Neural progenitor cell (in vitro differentiated cells): ENCODE measurements at regions not wholly inside any gene's neighbourhood (a gene's known extent, or its start where the extent isn't known, plus 50 kb on each side); places are given as distances from the start of the nearest gene placed in this dataset.

Source experiments
- DNase-seq: peaks from one replicate; pipeline ENCODE4 v3.0.0-alpha.2; 2016; ENCODE audit warnings: low spot score
- H2AFZ ChIP-seq: fragments of 200-600 bp; sonication (generic); replicated peaks from 2 replicates; pipeline ENCODE4 v1.6.1; 2016; ENCODE audit warnings: antibody characterized with exemption
- H3F3A ChIP-seq: fragments of 200-600 bp; sonication (generic); 2 replicates; pipeline ENCODE4 v1.6.1; 2016; ENCODE audit warnings: antibody characterized with exemption, low read depth
- H3K27ac ChIP-seq: fragments of 200-600 bp; sonication (generic); 2 replicates; pipeline ENCODE4 v1.5.1; 2016; ENCODE audit warnings: mild to moderate bottlenecking
- H3K27me3 ChIP-seq: fragments of 200-600 bp; sonication (generic); 2 replicates; pipeline ENCODE4 v1.6.1; 2016; ENCODE audit warnings: mild to moderate bottlenecking, moderate library complexity
- H3K36me3 ChIP-seq: fragments of 200-600 bp; sonication (generic); 2 replicates; pipeline ENCODE4 v1.5.1; 2016
- H3K4me1 ChIP-seq: fragments of 200-600 bp; sonication (generic); 2 replicates; pipeline ENCODE4 v1.6.1; 2016; ENCODE audit warnings: mixed run types
- H3K4me2 ChIP-seq: fragments of 200-600 bp; sonication (generic); 2 replicates; pipeline ENCODE4 v1.6.1; 2016
- H3K4me3 ChIP-seq: fragments of 200-600 bp; sonication (generic); 2 replicates; pipeline ENCODE4 v1.5.1; 2016
- H3K79me2 ChIP-seq: fragments of 200-600 bp; sonication (generic); 2 replicates; pipeline ENCODE4 v1.6.1; 2016; ENCODE audit warnings: low read depth
- H3K9ac ChIP-seq: fragments of 200-600 bp; sonication (generic); 2 replicates; pipeline ENCODE4 v1.6.1; 2016
- H3K9me3 ChIP-seq: fragments of 200-600 bp; sonication (generic); 2 replicates; pipeline ENCODE4 v1.5.1; 2016; ENCODE audit warnings: low read depth
- H4K20me1 ChIP-seq: fragments of 200-600 bp; sonication (generic); 2 replicates; pipeline ENCODE4 v1.6.1; 2016; ENCODE audit warnings: low read depth
- H3K27ac Mint-ChIP-seq: 3 replicates; pipeline ENCODE4 v1.8.0; 2021; ENCODE audit warnings: mixed read lengths
- H3K27me3 Mint-ChIP-seq: 2 replicates; pipeline ENCODE4 v1.8.0; 2022; ENCODE audit warnings: low read depth, mild to moderate bottlenecking, inconsistent platforms, moderate library complexity, mixed read lengths; ENCODE audit not compliant: insufficient read depth
- H3K36me3 Mint-ChIP-seq: 3 replicates; pipeline ENCODE4 v1.8.0; 2021; ENCODE audit warnings: mixed read lengths
- H3K4me1 Mint-ChIP-seq: 3 replicates; pipeline ENCODE4 v1.8.0; 2021; ENCODE audit warnings: mixed read lengths
- H3K4me3 Mint-ChIP-seq: 3 replicates; pipeline ENCODE4 v1.8.0; 2021; ENCODE audit warnings: mild to moderate bottlenecking, moderate library complexity, mixed read lengths
- H3K9me3 Mint-ChIP-seq: 3 replicates; pipeline ENCODE4 v1.8.0; 2020; ENCODE audit warnings: mixed read lengths
- CTCF ChIP-seq: fragments of 200-600 bp; sonication (generic); IDR thresholded peaks from 2 replicates; pipeline ENCODE4 v1.5.1; 2017; ENCODE audit warnings: antibody characterized with exemption, mild to moderate bottlenecking
- EZH2 ChIP-seq: fragments of 200-600 bp; sonication (generic); IDR thresholded peaks from 2 replicates; pipeline ENCODE4 v1.6.1; 2017; ENCODE audit warnings: antibody characterized with exemption, mild to moderate bottlenecking, moderate library complexity
- EZH2phosphoT487 ChIP-seq: fragments of 200-600 bp; sonication (generic); IDR thresholded peaks from 2 replicates; pipeline ENCODE4 v1.6.1; 2017; ENCODE audit warnings: antibody characterized with exemption

- no peaks in the 10 kb centered on the region for H3K4me1 ChIP-seq
- no peaks in the 10 kb centered on the region for H3K27me3 ChIP-seq
- H3K9ac ChIP-seq, result no peak overlapping the region
- peaks cover 4% of the 10 kb centered on the region for H3K9me3 ChIP-seq
- no peaks in the 10 kb centered on the region for H3K4me1 Mint-ChIP-seq
- no peak overlapping the region for H3K4me3 Mint-ChIP-seq
- no peaks in the 10 kb centered on the region for H4K20me1 ChIP-seq
- no peak overlapping the region for H2AFZ ChIP-seq
- H3K36me3 ChIP-seq, result peaks cover 5% of the 10 kb centered on the region
- TF ChIP-seq CTCF (no peak), EZH2phosphoT487 (no peak), EZH2 (no peak)
- no peaks in the 10 kb centered on the region for H3F3A ChIP-seq
- H3K27ac Mint-ChIP-seq, result no peak overlapping the region
- DNase-seq, result no peak
- H3K27ac ChIP-seq, result no peak overlapping the region
- H3K27me3 Mint-ChIP-seq, result peaks cover 2% of the 10 kb centered on the region
- peaks cover 2% of the 10 kb centered on the region for H3K9me3 Mint-ChIP-seq
- H3K79me2 ChIP-seq, result no peaks in the 10 kb centered on the region
- no peak overlapping the region for H3K4me3 ChIP-seq
- no peak overlapping the region for H3K4me2 ChIP-seq
- H3K36me3 Mint-ChIP-seq, result no peaks in the 10 kb centered on the region
Measured at GRCh38 chr3:176759815-176760506, 437.3 kb downstream of the TBL1XR1 start.

- no peaks in the 10 kb centered on the region for H3K36me3 Mint-ChIP-seq
- H3K36me3 ChIP-seq, result no peaks in the 10 kb centered on the region
- H3K27me3 Mint-ChIP-seq, result peaks cover 2% of the 10 kb centered on the region
- no peak overlapping the region for H2AFZ ChIP-seq
- H4K20me1 ChIP-seq, result no peaks in the 10 kb centered on the region
- no peaks in the 10 kb centered on the region for H3K9me3 Mint-ChIP-seq
- no peak overlapping the region for H3K4me2 ChIP-seq
- no peak for TF ChIP-seq EZH2phosphoT487
- no peak for TF ChIP-seq EZH2
- TF ChIP-seq CTCF, result no peak
- no peaks in the 10 kb centered on the region for H3K4me1 ChIP-seq
- no peak overlapping the region for H3K4me3 ChIP-seq
- H3K4me1 Mint-ChIP-seq, result no peaks in the 10 kb centered on the region
- no peaks in the 10 kb centered on the region for H3K27me3 ChIP-seq
- no peak overlapping the region for H3K27ac ChIP-seq
- no peak overlapping the region for H3K27ac Mint-ChIP-seq
- no peaks in the 10 kb centered on the region for H3F3A ChIP-seq
- H3K4me3 Mint-ChIP-seq, result no peak overlapping the region
- no peak for DNase-seq
- H3K9ac ChIP-seq, result no peak overlapping the region
- no peaks in the 10 kb centered on the region for H3K9me3 ChIP-seq
- no peaks in the 10 kb centered on the region for H3K79me2 ChIP-seq
Measured at GRCh38 chr3:176757429-176757828, 439.9 kb downstream of the TBL1XR1 start.

GRCh38 chr3:176755977-176756376 lies 441.3 kb downstream of the TBL1XR1 start:
- no peaks in the 10 kb centered on the region for H3K4me1 Mint-ChIP-seq
- no peak for DNase-seq
- TF ChIP-seq EZH2phosphoT487 (no peak), EZH2 (no peak), CTCF (no peak)

More at GRCh38 chr3:176755977-176756376, 441.3 kb downstream of the TBL1XR1 start:
- H3K27me3 ChIP-seq, result no peaks in the 10 kb centered on the region
- H3K36me3 ChIP-seq, result no peaks in the 10 kb centered on the region
- H3K27ac ChIP-seq, result no peak overlapping the region
- no peaks in the 10 kb centered on the region for H3K79me2 ChIP-seq
- no peaks in the 10 kb centered on the region for H3K9me3 ChIP-seq
- no peak overlapping the region for H3K4me2 ChIP-seq
- Mint-ChIP-seq H3K9me3 (no peaks in the 10 kb centered on the region), H3K27me3 (peaks cover 2% of the 10 kb centered on the region), H3K36me3 (no peaks in the 10 kb centered on the region), H3K4me3 (no peak overlapping the region), H3K27ac (no peak overlapping the region)
- H3K4me1 ChIP-seq, result no peaks in the 10 kb centered on the region
- H4K20me1 ChIP-seq, result no peaks in the 10 kb centered on the region
- no peak overlapping the region for H2AFZ ChIP-seq
- no peak overlapping the region for H3K9ac ChIP-seq
- H3K4me3 ChIP-seq, result no peak overlapping the region
- H3F3A ChIP-seq, result no peaks in the 10 kb centered on the region
